GM12878 (cell line): ENCODE measurements at regions not wholly inside any gene's neighbourhood (a gene's known extent, or its start where the extent isn't known, plus 50 kb on each side); places are given as distances from the start of the nearest gene placed in this dataset.

Experiments used
- ATAC-seq: fragments of 200-7000 bp; cut with Tn5 transposase; 3 replicates; pipeline ENCODE4 v1.9.1; 2020; ENCODE audit warnings: mild to moderate bottlenecking, moderate library complexity
- BruUV-seq: library from RNA; stranded (reverse); fragments of 400-500 nt; replicated peaks from 2 replicates; lab custom pipeline; 2021; lab: Mats Ljungman, UMichigan
- CTCF ChIA-PET: fragments of 300-600 bp; sonication (Branson Sonifier 250); formaldehyde crosslinking; extraction: SDS; loops from one replicate; lab custom pipeline; 2021; ENCODE audit warnings: inconsistent platforms; lab: Yijun Ruan, JAX
- POLR2A ChIA-PET: fragments of 350-600 bp; formaldehyde crosslinking; extraction: SDS; loops from one replicate; lab custom pipeline; 2021; ENCODE audit warnings: inconsistent platforms; lab: Charles Lee
- RAD21 ChIA-PET: fragments of 300-600 bp; sonication (Branson Sonifier 250); formaldehyde crosslinking; loops from one replicate; lab custom pipeline; 2023; ENCODE audit warnings: antibody characterized with exemption; ENCODE audit not compliant: unreplicated experiment; lab: Charles Lee
- SMC1A ChIA-PET: fragments of 300-600 bp; sonication (Branson Sonifier 250); formaldehyde crosslinking; loops from one replicate; lab custom pipeline; 2023; ENCODE audit not compliant: unreplicated experiment, uncharacterized antibody; lab: Charles Lee
- DNase-seq: peaks from one replicate; pipeline ENCODE4 v3.0.0-alpha.2; 2011; ENCODE audit warnings: low read depth, low spot score
- FAIRE-seq: peaks from 3 replicates; lab custom pipeline; 2011; peaks lifted over from hg19 to GRCh38; lab: Jason Lieb, UNC
- H2AFZ ChIP-seq: 2 replicates; pipeline ENCODE4 v1.6.0; 2011; ENCODE audit warnings: low read depth, low read length, control low read depth; ENCODE audit not compliant: control insufficient read depth
- H3K27ac ChIP-seq: 2 replicates; pipeline ENCODE4 v1.5.1; 2011; ENCODE audit warnings: control low read depth; ENCODE audit not compliant: control insufficient read depth, insufficient read depth
- H3K27me3 ChIP-seq, 2 experiments: replicated peaks in 1 of 2; 2 replicates each; pipeline versions ENCODE4 v1.6.0 to v1.6.1; 2011; ENCODE audit warnings: low read length in 1 of 2; ENCODE audit not compliant: control insufficient read depth in 2 of 2, insufficient read depth in 2 of 2
- H3K36me3 ChIP-seq, 2 experiments: 2 replicates each; pipeline ENCODE4 v1.5.1; 2011; ENCODE audit warnings: low read length in 1 of 2; ENCODE audit not compliant: control insufficient read depth in 2 of 2, insufficient read depth in 2 of 2
- H3K4me1 ChIP-seq: 2 replicates; pipeline ENCODE4 v1.6.1; 2011; ENCODE audit warnings: mild to moderate bottlenecking, low read length, moderate library complexity, mixed read lengths; ENCODE audit not compliant: control insufficient read depth, insufficient read depth
- H3K4me2 ChIP-seq: 2 replicates; pipeline ENCODE4 v1.6.0; 2011; ENCODE audit warnings: control low read depth; ENCODE audit not compliant: control insufficient read depth, insufficient read depth
- H3K4me3 ChIP-seq: fragments of 200-600 bp; sonication (generic); 2 replicates; pipeline ENCODE4 v1.5.1; 2016
- H3K79me2 ChIP-seq: 2 replicates; pipeline ENCODE4 v1.6.0; 2011; ENCODE audit warnings: low read length; ENCODE audit not compliant: control insufficient read depth, insufficient read depth
- H3K9ac ChIP-seq: 2 replicates; pipeline ENCODE4 v1.8.0; 2011; ENCODE audit warnings: low read length, control low read depth, mixed read lengths; ENCODE audit not compliant: control insufficient read depth, insufficient read depth
- H3K9me3 ChIP-seq: replicated peaks from 3 replicates; pipeline ENCODE4 v1.5.1; 2011; ENCODE audit warnings: mild to moderate bottlenecking, low read length; ENCODE audit not compliant: control insufficient read depth, insufficient read depth
- H4K20me1 ChIP-seq: 2 replicates; pipeline ENCODE4 v1.6.0; 2011; ENCODE audit not compliant: control insufficient read depth, insufficient read depth
- BMI1 ChIP-seq: fragments of 450-650 bp; IDR thresholded peaks from 2 replicates; pipeline ENCODE4 v1.6.1; 2016; ENCODE audit warnings: mild to moderate bottlenecking, moderate library complexity, borderline replicate concordance
- CHD1 ChIP-seq: IDR thresholded peaks from 2 replicates; pipeline ENCODE4 v1.6.1; 2012; ENCODE audit warnings: low read depth, low read length, improper control_type of control experiment
- FOS ChIP-seq: IDR thresholded peaks from 3 replicates; pipeline ENCODE4 v1.6.1; 2011; ENCODE audit warnings: borderline replicate concordance; ENCODE audit not compliant: insufficient read length; ENCODE audit errors: extremely low read depth
- IRF4 ChIP-seq: IDR thresholded peaks from 2 replicates; pipeline ENCODE4 v1.6.1; 2011; ENCODE audit warnings: low read depth, low read length
- NFXL1 ChIP-seq: fragments of 450-650 bp; IDR thresholded peaks from 2 replicates; pipeline ENCODE4 v1.6.1; 2017; ENCODE audit warnings: antibody characterized with exemption, mild to moderate bottlenecking, borderline replicate concordance
- PML ChIP-seq: IDR thresholded peaks from 2 replicates; pipeline ENCODE4 v1.6.1; 2012; ENCODE audit warnings: low read length, inconsistent platforms
- YY1 ChIP-seq: IDR thresholded peaks from 2 replicates; pipeline ENCODE4 v1.6.1; 2011; ENCODE audit warnings: low read depth, mild to moderate bottlenecking, low read length
- WGBS: methylation state at CpG from one replicate; pipeline ENCODE4 v1.1.6; 2016; ENCODE audit warnings: low lambda C conversion rate; ENCODE audit not compliant: insufficient replicate concordance, insufficient coverage; ENCODE audit errors: missing lambda C conversion rate; 5-methylcytosine and 5-hydroxymethylcytosine counted together
- in situ Hi-C: fragments of 300-500 bp; cut with MboI; formaldehyde crosslinking; loops from 9 replicates; pipeline ENCODE4 v1.14.3; 2018; ENCODE audit warnings: mixed read lengths
- intact Hi-C: fragments of 100-400 bp; cut with micrococcal nuclease; formaldehyde crosslinking; loops from one replicate; pipeline ENCODE4 v1.14.2; 2022; ENCODE audit not compliant: unreplicated experiment
- TF ChIP-seq, protein P1 (sequence below): fragments of 450-650 bp; formaldehyde crosslinking; IDR thresholded peaks from 2 replicates; pipeline ENCODE4 v1.4.0; 2020; ENCODE audit warnings: mild to moderate bottlenecking, moderate library complexity
- TF ChIP-seq, protein P2 (sequence below), 3 experiments: IDR thresholded peaks in 2 of 3; conservative IDR thresholded peaks in 1 of 3; 2 replicates each; pipeline ENCODE4 v1.5.1; 2011; ENCODE audit warnings: low read depth in 3 of 3, low read length in 3 of 3, mild to moderate bottlenecking in 3 of 3, control low read depth in 2 of 3, moderate library complexity in 2 of 3, inconsistent platforms in 1 of 3, mixed read lengths in 1 of 3; ENCODE audit not compliant: control insufficient read depth in 2 of 3, insufficient read depth in 1 of 3; ENCODE audit errors: extremely low read depth in 1 of 3
- TF ChIP-seq, protein P3 (sequence below): fragments of 450-650 bp; IDR thresholded peaks from 2 replicates; pipeline ENCODE4 v1.6.1; 2016; ENCODE audit warnings: mild to moderate bottlenecking
- TF ChIP-seq, protein P4 (sequence below): fragments of 450-650 bp; IDR thresholded peaks from 2 replicates; pipeline ENCODE4 v1.6.1; 2017; ENCODE audit warnings: antibody characterized with exemption, mild to moderate bottlenecking, moderate library complexity

DNA sequence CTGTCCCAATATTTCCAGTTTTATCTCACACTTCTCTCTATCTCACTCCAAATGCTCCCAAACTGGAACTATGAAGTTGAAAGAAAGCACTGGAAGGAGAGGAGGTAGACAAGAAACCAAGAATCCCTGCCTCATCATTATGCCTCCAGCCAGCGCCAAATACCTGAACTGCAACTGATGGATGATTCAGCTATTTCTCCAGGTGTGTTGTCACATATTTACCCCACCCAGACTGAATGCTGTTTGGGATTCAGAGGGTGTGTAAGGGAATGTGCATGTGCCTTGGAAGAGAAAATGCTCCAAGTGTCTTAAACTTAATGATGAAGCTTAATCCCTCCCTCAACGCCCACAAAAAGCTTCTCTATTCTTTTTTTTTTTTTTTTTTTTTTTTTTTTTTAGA lies 269.5 kb upstream of the ATP11B start (continued):
- TF ChIP-seq, protein P1, sequence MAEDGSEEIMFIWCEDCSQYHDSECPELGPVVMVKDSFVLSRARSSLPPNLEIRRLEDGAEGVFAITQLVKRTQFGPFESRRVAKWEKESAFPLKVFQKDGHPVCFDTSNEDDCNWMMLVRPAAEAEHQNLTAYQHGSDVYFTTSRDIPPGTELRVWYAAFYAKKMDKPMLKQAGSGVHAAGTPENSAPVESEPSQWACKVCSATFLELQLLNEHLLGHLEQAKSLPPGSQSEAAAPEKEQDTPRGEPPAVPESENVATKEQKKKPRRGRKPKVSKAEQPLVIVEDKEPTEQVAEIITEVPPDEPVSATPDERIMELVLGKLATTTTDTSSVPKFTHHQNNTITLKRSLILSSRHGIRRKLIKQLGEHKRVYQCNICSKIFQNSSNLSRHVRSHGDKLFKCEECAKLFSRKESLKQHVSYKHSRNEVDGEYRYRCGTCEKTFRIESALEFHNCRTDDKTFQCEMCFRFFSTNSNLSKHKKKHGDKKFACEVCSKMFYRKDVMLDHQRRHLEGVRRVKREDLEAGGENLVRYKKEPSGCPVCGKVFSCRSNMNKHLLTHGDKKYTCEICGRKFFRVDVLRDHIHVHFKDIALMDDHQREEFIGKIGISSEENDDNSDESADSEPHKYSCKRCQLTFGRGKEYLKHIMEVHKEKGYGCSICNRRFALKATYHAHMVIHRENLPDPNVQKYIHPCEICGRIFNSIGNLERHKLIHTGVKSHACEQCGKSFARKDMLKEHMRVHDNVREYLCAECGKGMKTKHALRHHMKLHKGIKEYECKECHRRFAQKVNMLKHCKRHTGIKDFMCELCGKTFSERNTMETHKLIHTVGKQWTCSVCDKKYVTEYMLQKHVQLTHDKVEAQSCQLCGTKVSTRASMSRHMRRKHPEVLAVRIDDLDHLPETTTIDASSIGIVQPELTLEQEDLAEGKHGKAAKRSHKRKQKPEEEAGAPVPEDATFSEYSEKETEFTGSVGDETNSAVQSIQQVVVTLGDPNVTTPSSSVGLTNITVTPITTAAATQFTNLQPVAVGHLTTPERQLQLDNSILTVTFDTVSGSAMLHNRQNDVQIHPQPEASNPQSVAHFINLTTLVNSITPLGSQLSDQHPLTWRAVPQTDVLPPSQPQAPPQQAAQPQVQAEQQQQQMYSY (CRISPR knock-in tag) = no peak
- no peak for TF ChIP-seq IRF4
- no peak for TF ChIP-seq YY1

DNA sequence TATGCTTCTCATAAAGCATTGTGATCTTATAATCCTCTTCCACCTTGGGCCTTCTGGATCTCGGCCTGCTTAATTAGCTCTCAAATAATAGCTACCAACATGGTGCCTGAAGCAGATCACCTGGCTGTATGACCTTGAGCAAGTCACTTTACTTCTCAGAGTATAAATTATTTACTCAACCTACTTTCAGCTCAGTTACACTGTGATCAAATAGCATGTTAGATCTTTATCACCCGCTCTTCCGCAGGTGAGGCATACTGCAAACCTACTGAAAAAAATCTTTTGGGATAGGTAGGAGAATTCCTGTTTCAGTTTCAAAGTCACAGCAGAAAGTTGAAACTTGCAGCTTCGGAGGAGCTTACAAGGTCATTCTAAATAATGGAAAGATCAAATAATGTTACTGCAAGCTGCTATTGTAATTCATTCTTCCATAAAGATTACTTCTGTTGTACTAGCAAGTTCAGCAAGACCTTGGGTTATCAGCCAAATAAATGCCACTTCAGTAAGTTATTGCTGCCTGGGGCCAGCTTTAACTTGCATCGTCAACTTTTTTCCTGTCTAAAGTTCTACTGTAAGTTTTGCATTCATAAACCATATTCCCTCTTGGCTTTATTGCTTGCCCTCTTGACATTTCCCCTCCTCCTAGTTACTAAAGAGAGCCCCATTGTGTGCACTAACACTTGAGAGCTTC lies 268.4 kb upstream of the ATP11B start:
- Histone ChIP-seq H4K20me1 (no peaks in the 10 kb centered on the region), H3K4me2 (no peak overlapping the region), H3K27me3 (peaks cover 1 to 2% of the 10 kb centered on the region in 2 experiments; a peak in 2 of 4 replicates), H3K4me1 (no peaks in the 10 kb centered on the region), H3K79me2 (no peaks in the 10 kb centered on the region), H3K9ac (no peak overlapping the region), H3K9me3 (no peaks in the 10 kb centered on the region), H2AFZ (no peak overlapping the region), H3K27ac (no peak overlapping the region), H3K36me3 (no peaks in the 10 kb centered on the region), H3K4me3 (no peak overlapping the region)
- intact Hi-C loops (no loop called here), in situ Hi-C loops (no loop called here)
- no peak for ATAC-seq
- WGBS = 62% methylated on average over 5 of the region's 5 CpGs
- ChIA-PET SMC1A (interaction anchor here (1.1 to 8.5 kb wide), 4 partner anchors 10 to 40 kb away, joined by 3 to 95 read pairs (median 4); no protein-coding TSS in a partner anchor), POLR2A (interaction anchor here (1.2 kb wide), 1 partner anchor 16 kb away, joined by 3 read pairs; no protein-coding TSS in a partner anchor), CTCF (interaction anchor here (0.6 to 0.8 kb wide), 3 partner anchors 18 to 816 kb away, joined by 3 to 4 read pairs (median 3); no protein-coding TSS in a partner anchor), RAD21 (interaction anchor here (0.6 kb wide), 1 partner anchor 25 kb away, joined by 3 read pairs; no protein-coding TSS in a partner anchor)
- BruUV-seq = no TSS peak
- no peak for DNase-seq
- no peak for FAIRE-seq
- TF ChIP-seq, protein P2, sequence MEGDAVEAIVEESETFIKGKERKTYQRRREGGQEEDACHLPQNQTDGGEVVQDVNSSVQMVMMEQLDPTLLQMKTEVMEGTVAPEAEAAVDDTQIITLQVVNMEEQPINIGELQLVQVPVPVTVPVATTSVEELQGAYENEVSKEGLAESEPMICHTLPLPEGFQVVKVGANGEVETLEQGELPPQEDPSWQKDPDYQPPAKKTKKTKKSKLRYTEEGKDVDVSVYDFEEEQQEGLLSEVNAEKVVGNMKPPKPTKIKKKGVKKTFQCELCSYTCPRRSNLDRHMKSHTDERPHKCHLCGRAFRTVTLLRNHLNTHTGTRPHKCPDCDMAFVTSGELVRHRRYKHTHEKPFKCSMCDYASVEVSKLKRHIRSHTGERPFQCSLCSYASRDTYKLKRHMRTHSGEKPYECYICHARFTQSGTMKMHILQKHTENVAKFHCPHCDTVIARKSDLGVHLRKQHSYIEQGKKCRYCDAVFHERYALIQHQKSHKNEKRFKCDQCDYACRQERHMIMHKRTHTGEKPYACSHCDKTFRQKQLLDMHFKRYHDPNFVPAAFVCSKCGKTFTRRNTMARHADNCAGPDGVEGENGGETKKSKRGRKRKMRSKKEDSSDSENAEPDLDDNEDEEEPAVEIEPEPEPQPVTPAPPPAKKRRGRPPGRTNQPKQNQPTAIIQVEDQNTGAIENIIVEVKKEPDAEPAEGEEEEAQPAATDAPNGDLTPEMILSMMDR (IDR thresholded peaks at IDR 0.05 in 2 of 3, conservative IDR thresholded peaks at IDR 0.05 in 1 of 3; ENCODE audit: control insufficient read depth in 2 of 3, extremely low read depth in 1 of 3, insufficient read depth in 1 of 3, low read depth in 3 of 3, low read length in 3 of 3) = no peak
- TF ChIP-seq PML = no peak
- TF ChIP-seq NFXL1 = no peak
- TF ChIP-seq BMI1 = no peak
- no peak for TF ChIP-seq CHD1
- TF ChIP-seq, protein P3, sequence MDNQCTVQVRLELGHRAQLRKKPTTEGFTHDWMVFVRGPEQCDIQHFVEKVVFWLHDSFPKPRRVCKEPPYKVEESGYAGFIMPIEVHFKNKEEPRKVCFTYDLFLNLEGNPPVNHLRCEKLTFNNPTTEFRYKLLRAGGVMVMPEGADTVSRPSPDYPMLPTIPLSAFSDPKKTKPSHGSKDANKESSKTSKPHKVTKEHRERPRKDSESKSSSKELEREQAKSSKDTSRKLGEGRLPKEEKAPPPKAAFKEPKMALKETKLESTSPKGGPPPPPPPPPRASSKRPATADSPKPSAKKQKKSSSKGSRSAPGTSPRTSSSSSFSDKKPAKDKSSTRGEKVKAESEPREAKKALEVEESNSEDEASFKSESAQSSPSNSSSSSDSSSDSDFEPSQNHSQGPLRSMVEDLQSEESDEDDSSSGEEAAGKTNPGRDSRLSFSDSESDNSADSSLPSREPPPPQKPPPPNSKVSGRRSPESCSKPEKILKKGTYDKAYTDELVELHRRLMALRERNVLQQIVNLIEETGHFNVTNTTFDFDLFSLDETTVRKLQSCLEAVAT = no peak
- TF ChIP-seq FOS = no peak
- TF ChIP-seq, protein P4, sequence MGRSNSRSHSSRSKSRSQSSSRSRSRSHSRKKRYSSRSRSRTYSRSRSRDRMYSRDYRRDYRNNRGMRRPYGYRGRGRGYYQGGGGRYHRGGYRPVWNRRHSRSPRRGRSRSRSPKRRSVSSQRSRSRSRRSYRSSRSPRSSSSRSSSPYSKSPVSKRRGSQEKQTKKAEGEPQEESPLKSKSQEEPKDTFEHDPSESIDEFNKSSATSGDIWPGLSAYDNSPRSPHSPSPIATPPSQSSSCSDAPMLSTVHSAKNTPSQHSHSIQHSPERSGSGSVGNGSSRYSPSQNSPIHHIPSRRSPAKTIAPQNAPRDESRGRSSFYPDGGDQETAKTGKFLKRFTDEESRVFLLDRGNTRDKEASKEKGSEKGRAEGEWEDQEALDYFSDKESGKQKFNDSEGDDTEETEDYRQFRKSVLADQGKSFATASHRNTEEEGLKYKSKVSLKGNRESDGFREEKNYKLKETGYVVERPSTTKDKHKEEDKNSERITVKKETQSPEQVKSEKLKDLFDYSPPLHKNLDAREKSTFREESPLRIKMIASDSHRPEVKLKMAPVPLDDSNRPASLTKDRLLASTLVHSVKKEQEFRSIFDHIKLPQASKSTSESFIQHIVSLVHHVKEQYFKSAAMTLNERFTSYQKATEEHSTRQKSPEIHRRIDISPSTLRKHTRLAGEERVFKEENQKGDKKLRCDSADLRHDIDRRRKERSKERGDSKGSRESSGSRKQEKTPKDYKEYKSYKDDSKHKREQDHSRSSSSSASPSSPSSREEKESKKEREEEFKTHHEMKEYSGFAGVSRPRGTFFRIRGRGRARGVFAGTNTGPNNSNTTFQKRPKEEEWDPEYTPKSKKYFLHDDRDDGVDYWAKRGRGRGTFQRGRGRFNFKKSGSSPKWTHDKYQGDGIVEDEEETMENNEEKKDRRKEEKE = no peak
